GM19395 (cell line): ENCODE measurements at regions not wholly inside any gene's neighbourhood (a gene's known extent, or its start where the extent isn't known, plus 50 kb on each side); places are given as distances from the start of the nearest gene placed in this dataset.
"Not testable (repeated sequence)": the region's sequence is repeated elsewhere in the genome, so short reads cannot be mapped to it uniquely, and the experiment has no call there.

Experiments used
- ATAC-seq: cut with Tn5 transposase; IDR thresholded peaks from one replicate; pipeline ENCODE4 v1.9.1; 2021; ENCODE audit warnings: mild to moderate bottlenecking, moderate library complexity; ENCODE audit not compliant: unreplicated experiment

- ATAC-seq = no peak
These were observed 70.5 kb upstream of the PTCH1 start for GRCh38 chr9:95587021-95587964.

- no peak for ATAC-seq
These were observed 69.6 kb upstream of the PTCH1 start for GRCh38 chr9:95586326-95586725.

GRCh38 chr9:95585824-95586223 is 69.1 kb upstream of the PTCH1 start:
- no peak for ATAC-seq

- no peak for ATAC-seq
These were observed 67.4 kb upstream of the PTCH1 start for GRCh38 chr9:95584176-95584575.

DNA sequence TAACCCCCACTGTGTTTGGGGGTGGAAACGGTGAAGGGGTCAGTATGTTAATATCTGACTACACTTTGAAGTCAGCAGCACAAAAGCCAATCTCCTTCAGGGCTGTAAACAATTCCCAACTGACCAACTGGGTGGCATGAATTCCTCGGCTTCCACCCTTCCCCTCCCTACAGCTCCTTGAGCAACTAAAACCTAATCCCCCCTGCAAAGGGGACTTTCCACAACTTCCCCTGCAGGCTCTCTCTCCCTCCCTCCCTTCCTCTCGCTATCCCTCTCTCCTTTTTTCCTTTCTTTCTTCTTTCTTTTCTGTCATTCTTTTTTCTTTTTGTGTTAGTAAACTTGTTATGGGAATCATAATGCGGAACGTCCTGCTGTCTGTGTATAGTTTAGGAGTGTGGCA is 65.1 kb upstream of the PTCH1 start:
- no peak for ATAC-seq

GRCh38 chr9:95580812-95581761 is 64.3 kb upstream of the PTCH1 start:
- no peak for ATAC-seq

DNA sequence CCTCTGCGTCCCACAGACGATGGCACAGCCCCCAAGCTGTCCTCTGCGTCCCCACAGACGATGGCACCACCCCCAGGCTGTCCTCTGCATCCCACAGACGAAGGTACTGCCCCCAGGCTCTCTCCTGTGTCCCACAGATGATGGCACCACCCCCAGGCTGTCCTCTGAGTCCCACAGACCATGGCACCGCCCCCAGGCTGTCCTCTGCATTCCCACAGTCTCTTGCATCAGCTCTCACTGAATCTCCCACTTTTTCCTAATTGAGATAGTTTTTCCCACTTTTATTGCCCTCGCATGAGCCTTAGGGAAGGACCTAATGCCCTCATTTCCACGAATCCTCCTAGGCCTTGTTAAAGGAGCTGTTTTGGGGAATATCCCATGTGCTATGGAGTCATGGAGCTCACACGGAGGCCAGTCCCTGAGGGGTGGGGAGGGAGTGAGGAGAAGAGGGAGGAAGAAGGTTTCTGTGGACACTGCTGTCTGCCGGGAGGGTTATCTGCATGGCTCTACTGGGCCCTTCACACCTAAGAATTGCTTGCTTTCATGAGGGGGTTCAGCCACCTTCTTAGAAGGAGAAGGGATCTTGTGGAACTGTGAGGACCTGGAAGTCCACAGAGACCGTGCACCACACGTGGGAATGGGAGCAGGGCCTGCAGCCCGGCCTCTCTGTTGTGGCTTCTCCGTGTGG is 58.2 kb upstream of the PTCH1 start:
- ATAC-seq = no peak

DNA sequence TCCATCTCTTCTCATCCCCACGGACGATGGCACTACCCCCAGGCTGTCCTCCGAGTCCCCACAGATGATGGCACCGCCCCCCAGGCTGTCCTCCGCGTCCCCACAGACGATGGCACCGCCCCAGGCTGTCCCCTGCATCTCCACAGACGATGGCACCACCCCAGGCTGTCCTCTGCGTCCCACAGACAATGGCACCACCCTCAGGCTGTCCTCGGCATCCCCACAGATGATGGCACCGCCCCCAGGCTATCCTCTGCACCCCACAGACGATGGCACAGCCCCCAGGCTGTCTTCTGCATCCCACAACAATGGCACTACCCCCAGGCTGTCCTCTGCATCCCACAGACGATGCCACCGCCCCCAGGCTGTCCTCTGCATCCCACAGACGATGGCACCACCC is 57.4 kb upstream of the PTCH1 start:
- ATAC-seq = no peak

DNA sequence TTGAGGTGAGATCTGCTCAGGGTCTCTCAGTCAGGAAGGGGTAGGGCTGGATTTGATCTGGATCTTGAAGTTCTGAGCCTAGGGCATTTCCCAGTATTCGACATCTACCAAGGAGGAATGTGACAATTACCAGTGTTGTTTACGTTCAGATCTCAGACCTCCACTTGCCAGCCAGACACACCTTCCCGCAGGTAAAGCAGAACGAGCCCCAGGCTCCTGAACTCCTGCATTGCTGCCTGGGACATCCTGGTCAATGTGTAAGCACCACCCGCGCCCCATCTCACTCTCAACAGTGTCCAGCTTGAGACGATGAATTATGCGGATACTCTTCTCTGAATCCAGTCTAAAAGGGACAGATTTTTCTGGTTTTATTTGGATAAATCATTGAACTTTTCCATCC is 56.7 kb upstream of the PTCH1 start:
- no peak for ATAC-seq

GRCh38 chr9:95572381-95573151 is 55.8 kb upstream of the PTCH1 start:
- ATAC-seq = no peak

- no peak for ATAC-seq
These were observed 53.9 kb upstream of the PTCH1 start for GRCh38 chr9:95570646-95571045.

- ATAC-seq = no peak
These were observed 53.4 kb upstream of the PTCH1 start for GRCh38 chr9:95570150-95570549.

GRCh38 chr9:95568735-95569134 is 52.0 kb upstream of the PTCH1 start:
- not testable (repeated sequence) for ATAC-seq
